ENCODE measurements at regions not wholly inside any gene's neighbourhood (a gene's known extent, or its start where the extent isn't known, plus 50 kb on each side); places are given as distances from the start of the nearest gene placed in this dataset.

GRCh38 chrY:7463711-7464110 lies 552.2 kb upstream of the AMELY start:
- DNase-seq, result no peak

DNA sequence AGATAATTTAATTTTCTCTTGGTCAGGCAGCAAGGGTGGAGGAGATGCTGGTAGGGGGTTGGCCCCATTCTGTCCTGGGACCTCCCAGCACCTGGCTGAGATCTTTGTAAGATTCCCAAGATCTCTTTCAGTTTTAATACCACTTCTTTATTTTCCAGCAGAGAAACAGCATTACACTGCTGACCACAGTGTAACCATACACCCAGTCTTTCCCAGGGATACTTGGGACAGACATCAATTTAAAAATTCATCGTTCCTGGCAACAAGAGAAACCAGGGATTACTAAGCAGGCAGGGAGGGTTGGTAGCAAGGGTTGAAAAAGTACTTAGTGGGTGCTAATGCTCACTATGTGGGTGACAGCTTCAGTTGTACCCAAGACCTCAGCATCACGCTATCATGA lies 551.6 kb upstream of the AMELY start:
- no peak for DNase-seq

GRCh38 chrY:7462657-7463056 lies 551.1 kb upstream of the AMELY start:
- no peak for DNase-seq

- no peak for DNase-seq
Observed at GRCh38 chrY:7461873-7462525, 550.4 kb upstream of the AMELY start.

- no peak for DNase-seq
Observed at GRCh38 chrY:7459802-7460201, 548.2 kb upstream of the AMELY start.

DNA sequence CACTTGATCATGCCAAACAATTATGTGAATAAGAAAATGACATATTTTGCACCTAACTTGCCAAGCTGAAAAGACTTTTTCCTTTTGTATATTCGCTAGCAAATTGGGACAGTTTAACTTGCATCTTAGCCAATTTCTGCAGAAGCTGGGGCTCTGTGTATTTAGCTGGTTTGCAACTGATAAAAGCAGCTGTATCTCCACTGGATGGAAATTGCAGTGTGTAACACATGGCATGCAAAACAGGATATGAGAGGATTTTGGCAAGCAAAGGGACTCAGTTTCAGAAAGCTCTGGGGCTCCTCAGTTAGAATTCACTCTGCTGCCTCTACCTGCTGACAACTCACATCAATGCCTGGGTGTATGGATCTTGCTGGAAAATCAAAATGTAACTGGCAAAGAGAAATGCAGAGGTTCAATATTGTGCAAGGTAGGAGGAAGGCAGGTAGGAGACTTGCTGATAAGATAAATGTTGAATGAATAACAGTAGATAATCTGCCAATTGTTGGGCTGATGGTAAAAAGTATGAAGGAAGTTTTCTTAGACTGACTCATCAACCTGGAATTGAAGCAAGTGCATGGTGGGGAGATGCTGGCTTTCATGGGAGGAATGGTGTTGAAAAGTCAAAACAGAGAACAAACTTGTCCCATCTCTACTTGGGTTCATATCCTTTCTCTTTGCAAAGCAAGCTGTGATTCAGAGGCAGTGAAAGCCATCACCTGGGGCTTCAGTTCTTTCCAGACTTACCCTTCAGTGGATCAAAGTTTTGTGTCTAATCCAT lies 546.9 kb upstream of the AMELY start:
- DNase-seq, result no peak

GRCh38 chrY:7457286-7458015 lies 545.9 kb upstream of the AMELY start:
- no peak for DNase-seq

DNA sequence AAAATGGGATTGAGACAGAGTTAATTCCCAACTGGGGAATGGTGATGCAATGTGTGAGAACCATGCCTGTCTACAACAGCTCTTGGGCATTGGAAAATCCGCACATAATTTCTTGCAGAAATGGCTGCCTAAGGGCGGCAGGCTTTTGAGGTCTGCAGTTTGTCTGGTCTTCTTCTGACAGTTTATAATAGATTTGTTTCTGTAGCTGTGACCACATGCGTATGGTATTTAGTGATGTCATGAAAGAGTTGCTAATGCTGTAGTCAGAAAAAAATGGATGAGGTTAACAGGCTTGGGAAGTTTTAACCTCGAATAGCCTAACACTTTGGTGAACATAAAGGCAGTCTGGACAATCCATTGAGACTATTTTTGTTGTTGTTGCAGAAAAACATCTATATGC lies 544.1 kb upstream of the AMELY start:
- DNase-seq, result no peak

GRCh38 chrY:7453336-7453735 lies 541.8 kb upstream of the AMELY start:
- no peak for DNase-seq

GRCh38 chrY:7452246-7452645 lies 540.7 kb upstream of the AMELY start:
- no peak for DNase-seq

DNA sequence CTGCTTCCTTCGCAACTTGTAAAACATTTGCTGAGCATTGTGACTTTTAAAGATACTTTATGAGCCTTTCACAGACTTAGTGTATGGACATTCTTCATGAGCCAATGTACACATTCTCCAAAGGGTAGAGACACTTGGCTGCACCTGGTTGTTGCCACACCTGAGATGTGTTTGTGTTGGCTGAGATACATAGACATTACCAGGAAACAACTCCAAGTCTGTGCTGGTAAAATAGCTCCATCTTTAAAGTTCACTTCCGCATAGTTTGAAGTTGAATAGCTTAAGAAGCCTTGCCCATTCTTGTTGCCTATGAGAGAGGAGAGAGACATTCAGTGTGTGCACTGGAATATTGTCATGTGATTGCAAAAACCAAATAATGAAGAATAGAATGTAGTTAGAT lies 538.3 kb upstream of the AMELY start:
- DNase-seq, result no peak

DNA sequence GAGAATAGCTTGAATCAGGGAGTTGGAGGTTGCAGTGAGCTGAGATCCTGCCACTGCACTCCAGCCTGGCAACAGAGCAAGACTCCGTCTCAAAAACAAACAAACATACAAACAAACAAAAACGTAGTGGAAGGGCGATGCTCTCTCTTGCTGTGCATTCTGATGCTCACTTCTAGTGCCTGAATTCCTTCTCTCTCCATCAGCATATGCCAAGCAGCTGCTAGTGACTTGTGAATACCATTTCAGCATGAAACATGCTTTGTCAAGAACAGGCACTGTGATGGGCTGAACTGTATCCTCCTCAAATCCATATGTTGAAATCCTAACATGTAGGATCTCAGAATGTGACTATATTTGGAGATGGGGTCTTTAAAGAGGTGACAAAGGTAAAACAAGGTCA lies 537.1 kb upstream of the AMELY start:
- DNase-seq, result no peak

DNA sequence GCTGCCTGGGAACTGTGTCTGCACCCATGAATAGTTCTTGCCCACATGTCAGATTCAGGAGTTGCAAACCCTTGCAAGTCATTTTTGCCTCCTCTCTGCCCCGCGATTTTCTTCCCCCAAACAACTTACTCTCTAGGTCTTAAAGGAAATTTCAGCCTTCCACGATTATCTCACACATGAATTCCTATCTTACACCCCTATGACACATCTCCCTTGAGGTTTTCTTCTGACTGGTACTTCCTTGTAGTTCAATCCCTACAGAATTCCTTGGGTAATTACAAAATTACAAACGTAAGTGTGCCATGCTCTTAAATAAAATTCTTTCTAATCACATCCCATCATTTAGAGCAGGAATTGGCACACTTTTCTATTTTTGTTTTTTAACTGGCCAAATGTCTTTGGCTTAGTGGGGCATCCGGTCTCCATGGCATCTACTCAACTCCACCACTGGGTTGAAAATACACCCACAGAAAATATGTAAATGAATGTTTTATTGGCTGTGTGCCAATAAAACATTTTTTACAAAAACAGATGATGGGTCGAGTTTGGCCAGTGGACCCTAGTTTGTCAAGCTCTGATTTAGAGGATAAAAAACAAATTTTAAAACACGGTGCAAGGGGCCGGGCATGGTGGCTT lies 536.4 kb upstream of the AMELY start:
- DNase-seq, result no peak

DNA sequence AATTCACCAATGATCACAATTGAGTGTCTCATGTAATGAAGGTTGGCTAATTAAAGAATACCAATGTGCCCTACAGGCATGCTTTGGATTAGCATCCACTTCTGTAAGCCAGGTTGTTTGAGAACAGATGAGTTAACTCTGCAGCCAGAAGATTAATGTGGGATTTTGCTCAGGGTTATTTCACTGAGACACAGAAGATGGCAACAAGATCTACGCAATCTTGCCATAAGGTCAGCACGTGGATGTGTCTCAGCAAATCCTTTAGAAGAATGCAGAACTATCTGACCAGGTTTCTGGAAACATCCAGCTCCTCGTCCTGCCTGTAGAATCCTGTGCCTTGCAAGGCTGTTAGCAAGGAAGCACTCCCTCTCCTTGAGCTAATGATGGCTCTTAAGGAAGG lies 532.6 kb upstream of the AMELY start:
- no peak for DNase-seq

DNA sequence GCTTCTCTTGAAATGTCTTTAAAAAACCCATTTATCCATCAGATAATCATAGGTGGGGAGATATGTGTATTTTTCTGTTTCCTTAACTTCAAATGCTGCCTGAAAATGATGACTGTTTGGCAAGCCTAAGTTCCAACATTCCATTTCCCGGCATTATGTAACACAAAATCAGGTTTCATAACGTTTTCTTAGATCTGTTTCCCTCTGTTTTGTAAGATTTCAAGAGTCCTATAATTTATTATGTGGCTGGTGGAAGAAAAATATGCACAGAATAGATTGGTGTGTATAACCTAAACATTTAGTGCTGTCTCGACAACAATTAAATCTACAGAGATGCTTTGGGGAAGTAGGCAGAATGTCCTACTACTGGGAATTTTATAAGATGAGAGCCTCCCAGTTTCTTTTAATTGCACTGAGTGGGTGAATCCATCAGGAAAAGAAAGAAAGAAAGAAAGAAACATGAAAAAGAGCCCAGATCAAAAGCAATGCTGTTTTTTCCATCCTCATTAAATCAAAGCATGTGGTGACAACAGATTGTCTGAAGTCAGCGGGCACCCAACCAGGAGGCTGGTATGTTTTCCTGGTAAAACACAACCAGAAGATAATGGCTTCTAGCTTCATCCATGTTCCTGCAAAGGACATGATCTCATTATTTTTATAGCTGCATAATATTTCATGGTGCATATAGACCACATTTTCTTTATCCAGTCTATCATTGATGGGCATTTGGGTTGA lies 529.4 kb upstream of the AMELY start:
- DNase-seq, result no peak

DNA sequence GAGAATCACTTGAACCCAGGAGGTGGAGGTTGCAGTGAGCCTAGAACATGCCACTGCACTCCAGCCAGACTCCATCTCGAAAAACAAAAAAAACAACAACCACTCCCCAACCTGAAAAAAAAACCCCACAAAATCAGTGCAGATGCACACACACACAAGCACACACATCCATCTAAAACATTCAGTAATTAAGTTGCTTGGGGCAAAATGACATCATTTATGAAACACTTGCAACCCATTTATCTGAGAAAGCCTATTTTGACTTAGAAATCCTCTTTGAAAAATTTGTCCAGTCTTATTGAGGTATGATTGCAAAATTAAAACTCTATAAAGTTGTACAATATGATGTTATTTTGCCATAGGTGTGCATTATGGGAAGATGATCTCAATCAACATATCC lies 525.5 kb upstream of the AMELY start:
- no peak for DNase-seq

- no peak for DNase-seq
Observed at GRCh38 chrY:7433817-7434809, 522.6 kb upstream of the AMELY start.

- DNase-seq, result no peak
Observed at GRCh38 chrY:7419165-7419564, 507.6 kb upstream of the AMELY start.

DNA sequence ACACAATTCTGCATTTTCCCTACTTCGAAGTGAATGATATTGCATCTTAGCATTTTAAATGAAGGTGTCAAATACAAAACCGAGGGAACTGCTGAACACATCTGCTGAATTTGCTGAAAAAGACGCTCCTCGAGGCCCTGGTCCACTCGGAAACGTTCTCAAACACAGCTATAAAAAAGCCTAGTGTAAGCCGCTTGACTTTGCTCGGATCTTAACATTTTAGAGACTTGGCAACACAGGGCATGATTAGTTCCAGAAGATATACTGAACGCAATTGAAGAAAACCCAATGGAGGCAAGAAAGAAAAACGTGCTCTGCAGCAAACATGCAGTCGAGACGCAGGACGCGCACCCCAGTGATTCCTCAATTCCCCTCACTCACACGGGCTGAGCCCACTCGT lies 506.4 kb upstream of the AMELY start:
- DNase-seq, result no peak

DNA sequence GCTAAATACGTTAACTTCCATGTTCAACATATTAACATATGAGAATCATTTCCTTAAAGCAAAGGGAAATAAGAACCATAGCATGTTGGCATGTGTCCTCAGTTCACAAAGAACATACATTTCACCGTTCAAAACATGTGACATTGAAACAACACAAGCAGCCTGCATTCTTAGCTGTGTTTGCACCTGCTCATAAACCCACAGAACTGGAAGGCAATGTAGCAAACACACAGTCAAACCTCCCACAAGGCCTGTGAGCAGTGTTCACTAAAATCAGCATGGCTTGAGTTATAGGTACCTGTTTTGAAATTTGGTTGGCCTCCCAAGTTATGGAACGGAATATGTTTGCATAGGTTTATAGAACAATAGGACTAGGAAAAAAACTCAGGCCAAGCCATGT lies 504.9 kb upstream of the AMELY start:
- no peak for DNase-seq

DNA sequence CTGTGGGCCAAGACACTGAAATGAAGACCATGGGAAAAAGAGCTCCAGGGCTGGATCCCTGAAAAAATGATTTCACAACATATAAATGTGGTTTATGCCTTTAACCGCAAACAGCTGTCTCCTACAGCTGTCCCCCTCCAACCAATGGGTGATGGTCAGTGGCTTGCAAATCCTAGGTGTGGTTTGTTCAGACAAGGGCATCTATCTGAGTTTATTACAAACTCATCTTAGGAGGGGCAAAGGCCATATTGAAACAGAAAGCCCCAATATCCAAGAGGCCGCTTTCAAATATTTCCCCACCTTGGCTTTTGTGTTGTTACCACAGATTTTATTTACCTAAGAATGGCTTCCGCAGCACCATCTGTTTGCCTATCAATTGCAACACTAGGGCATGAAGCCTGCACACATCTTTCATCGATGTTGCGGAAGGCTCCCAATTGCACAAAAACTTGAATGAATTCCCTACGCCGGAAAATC lies 503.6 kb upstream of the AMELY start:
- DNase-seq, result no peak

DNA sequence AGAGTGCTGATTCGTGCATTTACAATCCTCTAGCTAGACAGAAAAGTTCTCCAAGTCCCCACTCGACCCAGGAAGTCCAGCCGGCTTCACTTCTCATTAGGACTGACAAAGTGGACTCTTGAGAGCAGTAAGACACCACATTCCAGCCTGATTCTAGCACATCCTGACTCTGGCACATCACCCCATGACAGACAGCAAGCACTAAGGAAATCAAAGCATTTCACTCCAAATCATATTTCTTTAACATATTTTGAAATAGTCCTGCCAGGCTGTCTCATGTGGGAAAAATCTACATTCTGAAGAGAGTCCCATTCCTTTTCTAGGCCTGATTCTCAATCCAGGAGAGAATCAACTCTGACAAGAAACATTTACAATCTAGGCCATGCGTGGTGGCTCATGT lies 478.5 kb upstream of the AMELY start:
- DNase-seq, result no peak

Measured in activated CD4-positive, alpha-beta T cell treated with anti-CD3 and anti-CD28 coated beads, Interleukin-2, amount 50 U/mL, for 1 hour (primary cell).